ENCODE measurements at regions not wholly inside any gene's neighbourhood (a gene's known extent, or its start where the extent isn't known, plus 50 kb on each side); places are given as distances from the start of the nearest gene placed in this dataset.

GRCh38 chr4:83180431-83180968, 66.0 kb upstream of the PLAC8 start:
- TF ChIP-seq CTCF (IDR thresholded peaks at IDR 0.05) (no peak), POLR2A (IDR thresholded peaks at IDR 0.05) (no peak)
